Heart left ventricle (tissue), 13 donors: ENCODE measurements at regions not wholly inside any gene's neighbourhood (a gene's known extent, or its start where the extent isn't known, plus 50 kb on each side); places are given as distances from the start of the nearest gene placed in this dataset.

Source experiments
- CTCF ChIP-seq, 12 donors: fragments of 200-600 bp; sonication (generic) in 4 of 12; IDR thresholded peaks; one replicate each; pipeline versions ENCODE4 v1.5.0 to v1.8.0; 2018 to 2022; ENCODE audit warnings: antibody characterized with exemption in 12 of 12, mild to moderate bottlenecking in 5 of 12
- POLR2A ChIP-seq, 2 donors: fragments of 450-650 bp; IDR thresholded peaks; one replicate each; pipeline ENCODE4 v1.6.1; 2017; ENCODE audit warnings: antibody characterized with exemption in 2 of 2, mild to moderate bottlenecking in 2 of 2, moderate library complexity in 2 of 2
- donor health status: ischemic (EF 13 %, LVEDD 7.1; RV severe dilation, severe dysfunction).
- donor health status: DM: no; HTN: yes; CAD: no.
- donor health status: DM: no; HTN: no; CAD: no.
- donor health status: ischemic (EF 25% LVEDD 6.9; RV normal size, moderate dysfunction).
- donor health status: ischemic (EF 25% LVEDD 5.7; RV mildly dilated, moderate dysfunction).
- donor health status: ischemic (EF 35%, LVEDD 5.7; RV mildly dilated, moderate dysfunction).
- donor health status: nonischemic (EF 11% LVEDD 7.7; RV severe dilation, severe dysfunction).
- donor health status: DM: yes; HTN: yes; CAD: no.
- donor health status: PGD.
- donor health status: ischemic (EF 29% LVEDD 5.4; RV normal size, mild dysfunction).
- donor health status: nonischemic (EF 23%, LVEDD 6.1; RV moderate dilation, normal function).

GRCh38 chrX:46125111-46125510 is 420.1 kb downstream of the ZNF674 start:
- TF ChIP-seq CTCF (IDR thresholded peaks at IDR 0.05) (no peak), POLR2A (IDR thresholded peaks at IDR 0.05) (no peak)
